CD4-positive, alpha-beta T cell treated with Interleukin-2 at 100 ng/mL for 4 hours (primary cell): ENCODE measurements at regions not wholly inside any gene's neighbourhood (a gene's known extent, or its start where the extent isn't known, plus 50 kb on each side); places are given as distances from the start of the nearest gene placed in this dataset.
"Not testable (repeated sequence)": the region's sequence is repeated elsewhere in the genome, so short reads cannot be mapped to it uniquely, and the experiment has no call there.

Experiments
- DNase-seq: peaks from one replicate; pipeline ENCODE4 v3.0.0-alpha.2; 2020; ENCODE audit warnings: low spot score

GRCh38 chr2:175686002-175686401 is 316.1 kb downstream of the LNPK start:
- no peak for DNase-seq

DNA sequence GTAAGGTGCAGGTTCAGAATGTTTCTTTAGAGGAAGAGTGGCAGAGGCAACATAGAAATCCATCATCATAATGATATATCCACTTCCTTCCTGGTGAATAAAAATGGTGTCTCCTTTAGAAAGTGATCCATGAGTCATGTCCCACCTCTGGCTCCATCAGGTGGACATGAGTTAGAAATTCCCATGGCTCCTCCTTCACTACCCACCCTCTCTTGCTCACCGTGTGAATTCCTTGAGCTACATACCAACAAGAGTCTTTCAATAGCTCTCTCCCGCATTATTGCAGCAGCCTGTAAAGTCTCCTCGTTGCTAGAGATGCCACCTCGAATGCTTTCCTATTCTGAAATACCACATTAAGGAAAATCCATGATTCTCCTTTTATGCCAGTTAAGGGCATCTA is 317.6 kb downstream of the LNPK start:
- DNase-seq, result no peak

GRCh38 chr2:175679728-175680127 is 322.3 kb downstream of the LNPK start:
- no peak for DNase-seq

DNA sequence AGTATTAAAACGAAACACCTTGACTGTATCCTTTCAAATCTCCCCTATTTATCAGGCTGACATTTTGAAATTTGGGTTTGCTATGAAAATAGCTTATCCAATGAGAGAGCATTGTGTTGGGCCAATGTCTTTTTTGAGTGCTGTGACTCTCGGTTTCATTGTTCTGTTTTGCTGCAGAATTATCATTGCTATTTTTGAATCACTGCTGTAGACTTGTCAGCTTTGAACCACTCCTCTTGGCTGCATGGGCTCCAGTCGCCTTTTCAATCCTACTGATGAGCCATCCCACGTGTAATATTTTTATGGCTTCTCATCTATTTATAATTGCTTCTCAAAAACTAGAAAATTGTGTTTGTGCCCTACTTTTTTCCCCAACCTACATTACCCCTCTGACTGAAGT is 322.8 kb downstream of the LNPK start:
- DNase-seq, result no peak

GRCh38 chr2:175677880-175678279 is 324.2 kb downstream of the LNPK start:
- no peak for DNase-seq

- DNase-seq, result no peak
Observed at GRCh38 chr2:175676813-175677212, 325.3 kb downstream of the LNPK start.

GRCh38 chr2:175668804-175669203 is 333.3 kb downstream of the LNPK start:
- DNase-seq, result not testable (repeated sequence)

GRCh38 chr2:175662335-175662734 is 339.7 kb downstream of the LNPK start:
- DNase-seq, result no peak

DNA sequence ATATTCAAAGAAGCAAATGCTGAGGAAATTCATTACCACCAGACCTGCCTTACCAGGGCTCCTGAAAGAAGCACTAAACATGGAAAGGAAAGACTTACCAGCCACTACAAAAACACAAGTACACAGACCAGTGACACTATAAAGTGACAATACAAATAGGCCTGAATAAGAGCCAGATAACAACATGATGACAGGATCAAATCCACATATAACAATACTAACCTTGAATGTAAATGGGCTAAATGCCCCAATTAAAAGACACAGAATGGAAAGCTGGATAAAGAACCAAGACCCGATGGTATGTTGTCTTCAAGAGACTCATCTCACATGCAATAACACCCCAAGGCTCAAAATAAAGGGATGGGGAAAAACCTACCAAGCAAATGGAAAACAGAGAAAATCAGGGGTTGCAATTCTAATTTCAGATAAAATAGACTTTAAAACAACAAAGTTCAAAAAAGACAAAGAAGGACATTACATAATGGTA is 353.4 kb downstream of the LNPK start:
- no peak for DNase-seq

DNA sequence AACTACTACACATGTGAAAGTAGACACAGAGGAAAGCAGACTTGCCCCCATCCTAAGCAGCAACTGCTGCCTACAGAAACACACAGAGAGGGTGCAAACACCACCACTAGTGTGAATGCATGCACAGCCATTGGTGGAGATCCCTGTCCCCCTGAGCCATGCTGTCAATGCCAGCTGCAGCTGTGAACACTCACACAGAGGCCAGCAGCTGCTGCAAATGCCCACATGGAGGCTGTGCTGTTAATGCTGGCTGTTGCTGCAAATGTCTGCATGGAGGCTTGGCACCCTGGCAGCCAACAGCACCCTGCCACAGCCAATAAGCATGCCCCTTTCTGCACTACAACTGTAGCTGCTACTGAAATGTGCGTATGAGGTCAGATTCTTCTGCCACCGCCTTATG is 355.0 kb downstream of the LNPK start:
- no peak for DNase-seq

GRCh38 chr2:175640655-175641054 is 361.4 kb downstream of the LNPK start:
- DNase-seq, result no peak

- DNase-seq, result no peak
Observed at GRCh38 chr2:175633227-175633626, 368.8 kb downstream of the LNPK start.

- DNase-seq, result no peak
Observed at GRCh38 chr2:175631245-175631623, 370.8 kb downstream of the LNPK start.

- DNase-seq, result no peak
Observed at GRCh38 chr2:175630280-175631244, 371.5 kb downstream of the LNPK start.

DNA sequence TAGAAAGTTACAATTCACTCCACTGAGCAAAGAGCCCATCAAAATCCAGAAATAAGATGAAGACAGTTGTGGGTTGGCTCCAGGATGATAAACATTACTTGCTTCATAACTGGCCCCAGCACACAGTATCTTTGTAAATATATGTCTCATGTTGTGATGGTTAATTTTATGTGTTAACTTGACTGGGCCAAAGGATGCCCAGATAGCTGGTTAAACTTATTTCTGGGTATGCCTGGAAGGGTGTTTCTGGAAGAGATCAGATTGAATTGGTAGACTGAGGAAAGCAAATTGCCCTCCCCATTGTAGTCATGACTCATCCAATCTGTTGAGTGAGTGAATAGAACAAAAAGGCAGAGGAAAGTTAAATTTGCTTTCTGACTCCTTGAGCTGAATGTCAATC is 373.8 kb downstream of the LNPK start:
- DNase-seq, result no peak

DNA sequence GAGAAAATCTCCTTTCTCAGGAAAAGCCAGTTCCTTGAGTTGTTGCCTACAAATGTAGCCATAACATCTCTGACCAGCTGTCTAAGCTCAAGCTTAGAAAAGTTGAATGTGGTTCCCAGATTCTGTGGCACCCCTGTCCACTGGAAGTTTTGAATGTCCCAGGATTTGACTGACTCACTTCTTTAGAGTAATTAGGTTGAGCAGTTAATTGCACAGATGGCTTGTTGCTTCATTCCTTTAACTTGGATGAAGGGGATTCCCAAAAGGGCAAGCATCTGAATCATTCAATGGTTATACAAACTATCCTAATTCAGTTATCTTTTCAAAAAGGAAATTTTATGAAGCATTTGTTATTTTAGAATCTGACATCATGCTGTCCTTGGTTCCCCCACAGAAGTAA is 374.7 kb downstream of the LNPK start:
- no peak for DNase-seq

DNA sequence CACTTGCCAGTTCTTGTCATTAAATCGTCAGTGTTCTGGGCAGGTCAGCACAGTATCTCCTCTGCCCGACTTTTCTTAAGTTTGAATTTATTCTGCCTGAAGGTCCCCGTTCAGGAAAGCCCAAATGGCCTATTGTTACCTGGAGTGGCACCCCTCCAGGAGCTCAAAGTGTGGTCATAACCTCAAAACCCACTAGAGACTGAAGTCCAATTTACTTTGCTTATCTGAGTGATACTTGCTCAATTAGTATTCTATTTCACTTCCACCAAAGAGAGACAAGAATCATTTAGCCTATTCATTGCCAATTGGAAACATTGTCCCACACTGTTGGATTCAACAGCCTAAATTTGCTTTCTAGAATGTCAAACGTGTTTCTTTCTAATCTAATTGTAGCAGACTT is 375.3 kb downstream of the LNPK start:
- no peak for DNase-seq

- DNase-seq, result no peak
Observed at GRCh38 chr2:175624785-175625184, 377.3 kb downstream of the LNPK start.

DNA sequence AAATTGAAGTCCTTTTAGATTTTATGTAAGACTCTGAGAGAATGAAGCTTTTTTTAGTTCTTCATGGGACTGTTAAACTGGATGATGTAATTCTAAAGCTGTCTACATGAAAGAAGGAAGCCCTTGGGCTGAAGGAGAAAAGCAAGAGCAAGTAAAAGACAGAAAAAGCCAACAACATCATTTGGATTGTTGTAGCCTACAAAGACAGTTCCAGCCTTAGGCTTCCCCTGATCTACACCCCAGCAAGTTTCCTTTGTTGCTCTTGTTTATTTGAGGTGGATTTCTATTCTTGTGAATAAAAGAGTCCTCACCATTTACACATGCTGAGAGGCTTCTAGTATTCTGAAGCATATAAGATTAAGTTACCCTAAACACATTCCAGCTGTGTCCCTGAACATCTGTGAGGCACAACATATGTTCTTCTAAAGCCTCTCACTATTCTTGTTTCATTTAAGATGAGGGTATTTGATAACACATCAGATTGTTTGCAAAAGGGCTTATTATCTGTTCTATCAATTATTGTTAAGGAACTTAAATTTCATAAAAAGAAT is 377.8 kb downstream of the LNPK start:
- DNase-seq, result no peak

GRCh38 chr2:175621821-175622220 is 380.2 kb downstream of the LNPK start:
- DNase-seq, result no peak

GRCh38 chr2:175620106-175620505 is 382.0 kb downstream of the LNPK start:
- DNase-seq, result no peak

DNA sequence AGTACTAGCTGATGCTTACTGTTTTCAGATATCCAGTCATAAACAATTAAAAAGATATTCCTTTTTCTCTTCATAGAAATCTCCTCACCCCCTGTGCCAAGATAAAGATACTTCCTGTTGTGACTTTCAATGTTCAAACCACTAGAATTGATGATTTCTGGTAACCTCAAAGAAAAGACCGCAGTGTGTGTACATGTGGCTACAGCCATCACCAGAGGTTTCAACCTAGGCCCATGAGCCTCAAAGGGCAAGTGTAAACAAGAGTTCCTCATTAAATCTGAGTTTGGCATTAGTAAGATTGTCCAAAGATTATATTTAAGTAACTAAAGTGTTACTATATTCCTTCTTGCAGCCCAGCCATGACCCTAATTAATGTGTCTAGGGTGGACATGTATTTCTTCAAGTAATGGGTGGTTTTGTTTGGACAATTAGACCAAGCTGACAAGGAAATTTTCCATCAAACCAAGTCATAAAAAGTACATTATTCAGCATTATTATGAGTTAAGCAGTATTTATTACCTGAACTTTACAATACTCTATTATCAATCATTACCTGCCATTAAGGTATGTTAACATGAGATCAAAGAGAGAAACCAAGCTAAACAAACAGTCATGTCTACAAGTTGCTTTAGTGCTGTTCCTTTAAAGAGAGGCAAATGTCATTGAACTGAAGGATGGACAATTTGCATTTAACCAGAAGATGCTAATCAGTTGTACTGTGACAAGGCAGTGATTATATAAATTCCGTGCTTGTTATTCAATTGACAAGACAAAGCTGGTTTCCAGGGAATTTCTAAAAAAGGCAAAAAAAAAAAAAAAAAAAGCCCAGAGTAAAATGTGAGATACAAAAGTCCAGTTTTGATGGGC is 382.7 kb downstream of the LNPK start:
- DNase-seq, result no peak

DNA sequence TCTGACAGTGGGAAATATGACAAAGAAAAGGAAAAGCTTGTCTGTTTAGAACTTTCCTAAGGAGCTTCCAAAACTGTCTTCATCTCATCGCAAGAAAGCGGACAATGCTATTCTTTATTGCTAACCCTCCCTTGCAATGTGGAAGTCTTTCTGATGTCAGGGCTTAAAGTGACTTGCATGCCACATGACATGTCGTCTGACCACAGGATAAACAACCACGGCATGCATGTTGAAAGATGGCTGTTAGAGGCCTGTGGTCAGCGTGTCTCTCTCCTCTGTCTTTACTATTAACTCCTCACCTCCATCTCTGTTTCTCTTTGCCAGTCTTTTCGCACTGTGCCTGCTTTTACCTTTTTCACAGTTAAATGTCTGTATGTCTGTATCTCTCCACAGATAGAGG is 389.8 kb downstream of the LNPK start:
- DNase-seq, result no peak
